ENCODE measurements at regions not wholly inside any gene's neighbourhood (a gene's known extent, or its start where the extent isn't known, plus 50 kb on each side); places are given as distances from the start of the nearest gene placed in this dataset.

DNA sequence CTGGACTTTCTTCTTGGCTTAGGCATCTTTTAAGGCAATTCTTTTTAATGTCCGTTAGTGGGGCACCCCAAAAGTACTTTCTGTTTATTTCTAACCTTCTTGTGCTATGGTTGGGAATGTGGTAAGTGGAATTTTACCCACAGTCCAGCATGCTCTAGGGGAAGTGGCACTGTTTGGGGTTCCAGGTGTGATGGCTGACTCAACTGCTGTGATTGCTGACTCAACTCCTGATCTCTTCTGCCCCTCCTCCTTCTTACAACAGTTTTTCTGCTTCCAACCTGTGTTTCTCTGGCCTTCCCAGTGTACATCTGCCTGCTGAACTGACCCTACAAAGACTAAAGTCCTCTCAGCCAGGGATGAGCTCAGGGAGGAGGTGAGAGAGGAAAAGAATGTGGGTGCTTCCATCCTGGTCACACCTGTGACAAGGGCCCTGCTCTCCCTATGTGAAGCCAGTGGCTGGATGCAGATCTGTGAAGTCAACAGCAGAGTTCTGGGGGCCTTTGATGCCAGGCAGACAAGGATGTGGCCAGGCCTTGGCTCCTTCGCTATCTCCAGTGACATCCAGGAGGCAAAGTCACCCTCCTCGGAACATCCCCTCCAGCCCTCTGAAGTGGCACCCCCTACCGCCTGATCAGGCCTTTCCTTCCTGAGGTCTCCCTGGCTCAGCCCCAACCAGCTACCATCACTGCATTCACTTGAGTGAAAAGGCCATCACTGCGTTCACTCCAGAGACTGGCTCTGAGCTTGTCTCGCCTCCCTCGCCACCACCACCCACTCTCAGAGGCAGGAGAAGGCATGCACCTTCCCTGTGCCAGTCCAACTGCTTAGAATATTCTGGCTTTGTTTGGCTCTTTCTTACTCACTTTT lies 72.2 kb downstream of the C5orf15 start:
- no peak for TF ChIP-seq POLR2AphosphoS5 (IDR thresholded peaks at IDR 0.05; ENCODE audit: borderline replicate concordance, low read depth, low read length)
- TF ChIP-seq FOXP2 (optimal IDR thresholded peaks at IDR 0.05; ENCODE audit: control extremely low read depth, extremely low read length, insufficient read depth), result no peak
